Hepatocyte (in vitro differentiated cells): ENCODE measurements at regions not wholly inside any gene's neighbourhood (a gene's known extent, or its start where the extent isn't known, plus 50 kb on each side); places are given as distances from the start of the nearest gene placed in this dataset.
"Not testable (repeated sequence)": the region's sequence is repeated elsewhere in the genome, so short reads cannot be mapped to it uniquely, and the experiment has no call there.

Source experiments
- EZH2phosphoT487 ChIP-seq: fragments of 200-600 bp; sonication (generic); IDR thresholded peaks from one replicate; pipeline ENCODE4 v1.6.1; 2018; ENCODE audit warnings: antibody characterized with exemption, mild to moderate bottlenecking, low read depth, moderate library complexity; ENCODE audit not compliant: unreplicated experiment, severe bottlenecking
- TF ChIP-seq, protein P1 (sequence below): fragments of 200-600 bp; sonication (generic); IDR thresholded peaks from 2 replicates; pipeline ENCODE4 v1.5.1; 2016; ENCODE audit warnings: antibody characterized with exemption, mild to moderate bottlenecking; ENCODE audit not compliant: poor library complexity

DNA sequence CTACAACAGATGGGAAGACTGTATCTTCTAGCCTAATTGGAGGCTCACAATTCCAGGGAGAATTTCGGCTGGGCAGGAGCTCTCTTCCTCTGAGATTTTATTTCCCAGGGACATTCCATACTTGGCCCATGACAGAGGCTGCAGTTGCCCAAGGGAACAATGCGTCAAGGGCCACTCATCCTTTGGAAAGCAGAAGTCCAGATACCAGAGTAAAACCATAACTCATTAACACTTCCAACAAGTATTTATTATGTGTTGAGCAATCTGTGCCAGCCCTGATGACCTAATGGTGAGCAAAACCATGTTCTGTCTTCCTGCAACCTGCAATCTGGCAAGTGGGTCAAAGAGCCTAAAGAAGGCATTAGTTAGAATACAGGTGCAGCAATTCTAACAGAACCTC, 191.2 kb upstream of the IRF2BP2 start:
- TF ChIP-seq, protein P1, sequence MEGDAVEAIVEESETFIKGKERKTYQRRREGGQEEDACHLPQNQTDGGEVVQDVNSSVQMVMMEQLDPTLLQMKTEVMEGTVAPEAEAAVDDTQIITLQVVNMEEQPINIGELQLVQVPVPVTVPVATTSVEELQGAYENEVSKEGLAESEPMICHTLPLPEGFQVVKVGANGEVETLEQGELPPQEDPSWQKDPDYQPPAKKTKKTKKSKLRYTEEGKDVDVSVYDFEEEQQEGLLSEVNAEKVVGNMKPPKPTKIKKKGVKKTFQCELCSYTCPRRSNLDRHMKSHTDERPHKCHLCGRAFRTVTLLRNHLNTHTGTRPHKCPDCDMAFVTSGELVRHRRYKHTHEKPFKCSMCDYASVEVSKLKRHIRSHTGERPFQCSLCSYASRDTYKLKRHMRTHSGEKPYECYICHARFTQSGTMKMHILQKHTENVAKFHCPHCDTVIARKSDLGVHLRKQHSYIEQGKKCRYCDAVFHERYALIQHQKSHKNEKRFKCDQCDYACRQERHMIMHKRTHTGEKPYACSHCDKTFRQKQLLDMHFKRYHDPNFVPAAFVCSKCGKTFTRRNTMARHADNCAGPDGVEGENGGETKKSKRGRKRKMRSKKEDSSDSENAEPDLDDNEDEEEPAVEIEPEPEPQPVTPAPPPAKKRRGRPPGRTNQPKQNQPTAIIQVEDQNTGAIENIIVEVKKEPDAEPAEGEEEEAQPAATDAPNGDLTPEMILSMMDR: not testable (repeated sequence)
- TF ChIP-seq EZH2phosphoT487: not testable (repeated sequence)
